Osteoblast (primary cell): ENCODE measurements at regions not wholly inside any gene's neighbourhood (a gene's known extent, or its start where the extent isn't known, plus 50 kb on each side); places are given as distances from the start of the nearest gene placed in this dataset.

ENCODE experiments used
- DNase-seq: peaks from one replicate; pipeline ENCODE4 v3.0.0; 2011; ENCODE audit warnings: low spot score, mixed read lengths; ENCODE audit not compliant: insufficient read length; ENCODE audit errors: missing footprints
- H2AFZ ChIP-seq: 2 replicates; pipeline ENCODE4 v1.6.0; 2011; ENCODE audit warnings: mild to moderate bottlenecking, low read length
- H3K27ac ChIP-seq: 2 replicates; pipeline ENCODE4 v1.5.1; 2011; ENCODE audit warnings: mild to moderate bottlenecking, low read depth, low read length, moderate library complexity
- H3K27me3 ChIP-seq: 2 replicates; pipeline ENCODE4 v1.6.0; 2012; ENCODE audit warnings: mild to moderate bottlenecking, control low read depth, inconsistent platforms, low read length, moderate library complexity; ENCODE audit not compliant: insufficient read depth
- H3K36me3 ChIP-seq: 2 replicates; pipeline ENCODE4 v1.5.1; 2011; ENCODE audit warnings: mild to moderate bottlenecking, low read length, control low read depth, moderate library complexity; ENCODE audit not compliant: insufficient read depth
- H3K4me1 ChIP-seq: 2 replicates; pipeline ENCODE4 v1.5.1; 2011; ENCODE audit warnings: mild to moderate bottlenecking, low read length, control low read depth, moderate library complexity; ENCODE audit not compliant: insufficient read depth
- H3K4me2 ChIP-seq: 2 replicates; pipeline ENCODE4 v1.6.0; 2011; ENCODE audit warnings: mild to moderate bottlenecking, low read length; ENCODE audit not compliant: insufficient read depth
- H3K4me3 ChIP-seq: fragments of 200-600 bp; sonication (generic); 3 replicates; pipeline ENCODE4 v1.5.1; 2012; ENCODE audit warnings: mild to moderate bottlenecking, low read length, inconsistent platforms; ENCODE audit not compliant: insufficient read depth
- H3K79me2 ChIP-seq: 2 replicates; pipeline ENCODE4 v1.6.0; 2012; ENCODE audit warnings: mild to moderate bottlenecking, low read length, control low read depth, inconsistent platforms; ENCODE audit not compliant: insufficient read depth
- H3K9me3 ChIP-seq: 2 replicates; pipeline ENCODE4 v1.5.1; 2011; ENCODE audit warnings: low read depth, low read length, control low read depth
- H4K20me1 ChIP-seq: 2 replicates; pipeline ENCODE4 v1.6.0; 2012; ENCODE audit warnings: mild to moderate bottlenecking, low read length, control low read depth; ENCODE audit not compliant: insufficient read depth
- CTCF ChIP-seq: IDR thresholded peaks from 2 replicates; pipeline ENCODE4 v1.5.1; 2011; ENCODE audit warnings: mild to moderate bottlenecking, low read depth, low read length, moderate library complexity; ENCODE audit errors: extremely low read depth

GRCh38 chr1:90341516-90341915 is 346.6 kb downstream of the ZNF326 start:
- no peak for DNase-seq
- no peak overlapping the region for H3K27ac ChIP-seq
- H3K27me3 ChIP-seq = no peaks in the 10 kb centered on the region
- H4K20me1 ChIP-seq = no peaks in the 10 kb centered on the region
- no peak overlapping the region for H3K4me3 ChIP-seq
- no peaks in the 10 kb centered on the region for H3K79me2 ChIP-seq
- no peaks in the 10 kb centered on the region for H3K9me3 ChIP-seq
- no peaks in the 10 kb centered on the region for H3K36me3 ChIP-seq
- H2AFZ ChIP-seq = no peak overlapping the region
- no peak for TF ChIP-seq CTCF
- no peaks in the 10 kb centered on the region for H3K4me1 ChIP-seq
- H3K4me2 ChIP-seq = no peak overlapping the region

- no peak for TF ChIP-seq CTCF
Measured at GRCh38 chr1:90340606-90341005, 345.7 kb downstream of the ZNF326 start.

GRCh38 chr1:90339811-90340210 is 344.9 kb downstream of the ZNF326 start:
- Histone ChIP-seq H4K20me1 (no peaks in the 10 kb centered on the region), H3K27ac (no peak overlapping the region), H3K4me1 (no peaks in the 10 kb centered on the region), H3K4me2 (no peak overlapping the region), H3K27me3 (no peaks in the 10 kb centered on the region), H3K9me3 (no peaks in the 10 kb centered on the region), H2AFZ (no peak overlapping the region), H3K79me2 (no peaks in the 10 kb centered on the region), H3K36me3 (no peaks in the 10 kb centered on the region), H3K4me3 (no peak overlapping the region)
- no peak for DNase-seq
- no peak for TF ChIP-seq CTCF

More at GRCh38 chr1:90340606-90341005, 345.7 kb downstream of the ZNF326 start:
- no peaks in the 10 kb centered on the region for H3K36me3 ChIP-seq
- no peaks in the 10 kb centered on the region for H3K9me3 ChIP-seq
- no peaks in the 10 kb centered on the region for H3K27me3 ChIP-seq
- no peaks in the 10 kb centered on the region for H3K79me2 ChIP-seq
- H3K4me1 ChIP-seq = no peaks in the 10 kb centered on the region
- H4K20me1 ChIP-seq = no peaks in the 10 kb centered on the region
- H3K27ac ChIP-seq = no peak overlapping the region
- no peak for DNase-seq
- no peak overlapping the region for H2AFZ ChIP-seq
- H3K4me2 ChIP-seq = no peak overlapping the region
- no peak overlapping the region for H3K4me3 ChIP-seq

- Histone ChIP-seq H2AFZ (no peak overlapping the region), H3K27me3 (no peaks in the 10 kb centered on the region), H3K4me1 (no peaks in the 10 kb centered on the region), H3K36me3 (no peaks in the 10 kb centered on the region), H3K4me2 (no peak overlapping the region), H3K27ac (no peak overlapping the region), H4K20me1 (no peaks in the 10 kb centered on the region), H3K79me2 (no peaks in the 10 kb centered on the region), H3K9me3 (no peaks in the 10 kb centered on the region), H3K4me3 (no peak overlapping the region)
- no peak for DNase-seq
- TF ChIP-seq CTCF = no peak
Measured at GRCh38 chr1:90336552-90337324, 341.8 kb downstream of the ZNF326 start.
